PC-9 (cell line): ENCODE measurements at regions not wholly inside any gene's neighbourhood (a gene's known extent, or its start where the extent isn't known, plus 50 kb on each side); places are given as distances from the start of the nearest gene placed in this dataset.

Experiments used
- CTCF ChIP-seq: fragments of 200-600 bp; sonication (generic); conservative IDR thresholded peaks from 2 replicates; pipeline ENCODE4 v1.6.1; 2017; ENCODE audit warnings: mixed run types, antibody characterized with exemption, mild to moderate bottlenecking, moderate library complexity
- EZH2 ChIP-seq: fragments of 200-600 bp; sonication (generic); IDR thresholded peaks from 2 replicates; pipeline ENCODE4 v1.8.0; 2017; ENCODE audit warnings: antibody characterized with exemption, low read depth

DNA sequence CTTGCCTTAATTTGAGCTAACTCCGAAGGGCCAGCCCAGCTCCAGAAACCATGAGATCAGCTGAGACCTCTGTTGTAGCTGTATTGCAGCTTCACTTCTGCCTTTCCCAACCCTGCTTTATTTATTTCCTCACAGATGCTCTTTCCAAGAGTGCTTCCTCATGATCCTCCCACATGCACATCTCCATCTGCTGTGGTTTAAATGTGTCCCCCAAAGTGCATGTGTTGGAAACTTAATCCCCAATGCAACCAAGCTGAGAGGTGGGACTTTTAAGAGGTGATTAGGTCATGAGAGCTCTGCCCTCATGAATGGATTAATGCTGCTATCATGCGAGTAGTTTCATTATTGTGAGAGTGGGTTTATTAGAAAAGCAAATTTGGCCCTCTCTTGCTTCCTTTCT lies 164.4 kb upstream of the TAB2 start:
- TF ChIP-seq CTCF (no peak), EZH2 (no peak)
